ENCODE measurements at regions not wholly inside any gene's neighbourhood (a gene's known extent, or its start where the extent isn't known, plus 50 kb on each side); places are given as distances from the start of the nearest gene placed in this dataset.

DNA sequence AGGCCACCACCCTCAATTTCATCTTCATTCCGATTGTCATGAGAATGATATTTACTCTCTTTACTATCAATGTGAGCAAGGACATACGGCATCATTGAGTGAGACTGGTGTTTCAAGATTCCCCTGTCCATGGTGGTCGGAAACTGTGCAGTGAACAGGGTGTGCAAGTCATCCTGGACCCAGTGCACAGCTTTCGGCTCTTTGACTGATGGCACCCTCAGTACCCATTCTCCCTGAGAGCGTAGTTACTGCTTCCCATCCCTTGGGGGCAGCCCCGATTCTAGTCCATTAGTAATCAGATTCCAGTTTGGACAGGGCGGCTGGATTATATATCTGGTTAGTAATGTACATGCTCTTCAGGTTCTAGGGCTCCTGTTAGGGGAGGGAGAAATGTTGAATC is 61.7 kb upstream of the SUB1 start:
- TF ChIP-seq, protein P1, sequence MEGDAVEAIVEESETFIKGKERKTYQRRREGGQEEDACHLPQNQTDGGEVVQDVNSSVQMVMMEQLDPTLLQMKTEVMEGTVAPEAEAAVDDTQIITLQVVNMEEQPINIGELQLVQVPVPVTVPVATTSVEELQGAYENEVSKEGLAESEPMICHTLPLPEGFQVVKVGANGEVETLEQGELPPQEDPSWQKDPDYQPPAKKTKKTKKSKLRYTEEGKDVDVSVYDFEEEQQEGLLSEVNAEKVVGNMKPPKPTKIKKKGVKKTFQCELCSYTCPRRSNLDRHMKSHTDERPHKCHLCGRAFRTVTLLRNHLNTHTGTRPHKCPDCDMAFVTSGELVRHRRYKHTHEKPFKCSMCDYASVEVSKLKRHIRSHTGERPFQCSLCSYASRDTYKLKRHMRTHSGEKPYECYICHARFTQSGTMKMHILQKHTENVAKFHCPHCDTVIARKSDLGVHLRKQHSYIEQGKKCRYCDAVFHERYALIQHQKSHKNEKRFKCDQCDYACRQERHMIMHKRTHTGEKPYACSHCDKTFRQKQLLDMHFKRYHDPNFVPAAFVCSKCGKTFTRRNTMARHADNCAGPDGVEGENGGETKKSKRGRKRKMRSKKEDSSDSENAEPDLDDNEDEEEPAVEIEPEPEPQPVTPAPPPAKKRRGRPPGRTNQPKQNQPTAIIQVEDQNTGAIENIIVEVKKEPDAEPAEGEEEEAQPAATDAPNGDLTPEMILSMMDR (IDR thresholded peaks at IDR 0.05): no peak
- TF ChIP-seq POLR2A (IDR thresholded peaks at IDR 0.05): no peak
